ENCODE measurements at regions not wholly inside any gene's neighbourhood (a gene's known extent, or its start where the extent isn't known, plus 50 kb on each side); places are given as distances from the start of the nearest gene placed in this dataset.
"Not testable (repeated sequence)": the region's sequence is repeated elsewhere in the genome, so short reads cannot be mapped to it uniquely, and the experiment has no call there.

- no peak overlapping the region for H3K4me3 ChIP-seq (ENCODE audit: low read depth, low read length)
- no peaks in the 10 kb centered on the region for H3K36me3 ChIP-seq (ENCODE audit: control insufficient read depth, insufficient read depth, low read length)
- TF ChIP-seq CTCF (IDR thresholded peaks at IDR 0.05), result no peak
- no peaks in the 10 kb centered on the region for H3K79me2 ChIP-seq
- H3K27ac ChIP-seq, result no peak overlapping the region
- no peak overlapping the region for H3K9ac ChIP-seq
- H3K9me3 ChIP-seq (ENCODE audit: control insufficient read depth, low read length), result no peaks in the 10 kb centered on the region
- H2AFZ ChIP-seq, result no peak overlapping the region
- no peak overlapping the region for H3K4me2 ChIP-seq (ENCODE audit: low read length)
- H3K4me1 ChIP-seq, result peaks cover 9% of the 10 kb centered on the region
- no peaks in the 10 kb centered on the region for H3K27me3 ChIP-seq (ENCODE audit: control insufficient read depth, insufficient read depth, low read length)
Measured at GRCh38 chr2:128597121-128597762, 278.6 kb upstream of the HS6ST1 start.

- H3K27me3 ChIP-seq (ENCODE audit: control insufficient read depth, insufficient read depth, low read length); H3K9ac ChIP-seq; H3K27ac ChIP-seq; H2AFZ ChIP-seq; H3K4me3 ChIP-seq (ENCODE audit: low read depth, low read length); H3K9me3 ChIP-seq (ENCODE audit: control insufficient read depth, low read length); H3K79me2 ChIP-seq; H3K4me2 ChIP-seq (ENCODE audit: low read length); H3K36me3 ChIP-seq (ENCODE audit: control insufficient read depth, insufficient read depth, low read length); H3K4me1 ChIP-seq: not testable (repeated sequence)
Measured at GRCh38 chr2:128598260-128598659, 279.6 kb upstream of the HS6ST1 start.

- H3K79me2 ChIP-seq, result no peaks in the 10 kb centered on the region
- no peak overlapping the region for H2AFZ ChIP-seq
- H3K9me3 ChIP-seq (ENCODE audit: control insufficient read depth, low read length), result no peaks in the 10 kb centered on the region
- H3K9ac ChIP-seq, result no peak overlapping the region
- no peaks in the 10 kb centered on the region for H3K27me3 ChIP-seq (ENCODE audit: control insufficient read depth, insufficient read depth, low read length)
- no peaks in the 10 kb centered on the region for H3K36me3 ChIP-seq (ENCODE audit: control insufficient read depth, insufficient read depth, low read length)
- TF ChIP-seq CTCF (IDR thresholded peaks at IDR 0.05), result no peak
- no peak overlapping the region for H3K27ac ChIP-seq
- H3K4me2 ChIP-seq (ENCODE audit: low read length), result no peak overlapping the region
- H3K4me1 ChIP-seq, result peaks cover 5% of the 10 kb centered on the region
- H3K4me3 ChIP-seq (ENCODE audit: low read depth, low read length), result no peak overlapping the region
Measured at GRCh38 chr2:128598862-128599441, 280.3 kb upstream of the HS6ST1 start.

DNA sequence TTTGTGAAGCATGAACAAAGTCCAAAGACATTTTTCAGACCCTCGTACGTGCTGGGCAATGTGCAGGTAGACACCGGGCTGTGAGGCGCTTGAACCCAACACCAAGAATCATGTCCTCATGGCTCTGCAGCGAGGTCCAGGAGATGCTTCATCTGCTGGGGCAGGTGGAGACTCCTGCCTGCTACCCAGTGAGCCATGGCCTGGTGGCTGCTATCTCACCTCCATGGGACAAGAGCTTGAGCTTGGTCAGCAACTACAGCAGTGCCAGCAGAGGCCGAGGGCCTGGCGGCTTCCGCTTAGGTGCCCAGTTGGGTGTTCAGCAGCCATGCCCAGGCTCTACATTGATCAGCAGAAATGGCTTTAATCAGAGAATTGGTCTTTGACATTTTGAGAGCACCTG is 281.0 kb upstream of the HS6ST1 start:
- no peaks in the 10 kb centered on the region for H3K4me1 ChIP-seq
- no peak for TF ChIP-seq CTCF (IDR thresholded peaks at IDR 0.05)
- no peaks in the 10 kb centered on the region for H3K36me3 ChIP-seq (ENCODE audit: control insufficient read depth, insufficient read depth, low read length)
- H3K4me3 ChIP-seq (ENCODE audit: low read depth, low read length), result no peak overlapping the region
- no peak overlapping the region for H2AFZ ChIP-seq
- H3K4me2 ChIP-seq (ENCODE audit: low read length), result no peak overlapping the region
- H3K27me3 ChIP-seq (ENCODE audit: control insufficient read depth, insufficient read depth, low read length), result no peaks in the 10 kb centered on the region
- no peaks in the 10 kb centered on the region for H3K9me3 ChIP-seq (ENCODE audit: control insufficient read depth, low read length)
- no peaks in the 10 kb centered on the region for H3K79me2 ChIP-seq
- H3K9ac ChIP-seq, result no peak overlapping the region
- H3K27ac ChIP-seq, result no peak overlapping the region

DNA sequence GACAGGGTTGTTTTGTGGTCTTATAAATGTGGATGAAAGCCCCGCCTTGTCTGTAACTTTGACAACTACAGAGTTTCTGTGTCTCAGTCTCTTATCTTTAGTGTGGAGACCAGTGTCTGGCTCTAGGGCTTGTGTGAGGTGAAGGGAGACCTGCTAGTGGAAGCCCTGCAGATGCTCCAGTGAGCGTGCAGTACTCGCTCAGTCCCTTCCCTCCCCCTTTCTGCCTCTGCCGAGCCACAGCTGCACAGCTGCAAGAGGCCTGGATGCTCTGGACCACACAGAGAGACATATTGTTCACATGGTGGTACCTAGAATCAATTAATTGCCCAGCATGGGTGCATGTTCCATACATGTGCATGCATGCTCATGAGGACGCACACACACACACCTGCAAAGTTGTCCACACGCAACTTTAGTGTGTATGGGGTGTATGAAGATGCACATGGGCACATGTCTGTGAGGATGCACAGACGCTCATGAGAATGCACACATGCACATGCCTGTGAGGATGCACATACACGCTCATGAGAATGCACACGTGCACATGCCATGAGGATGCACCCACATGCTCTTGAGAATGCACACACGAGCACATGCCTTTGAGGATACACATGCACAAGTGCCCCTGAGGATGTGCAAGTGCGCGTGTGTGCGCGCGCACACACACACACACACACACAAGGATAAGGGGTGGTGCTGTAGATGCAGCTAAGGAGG is 282.1 kb upstream of the HS6ST1 start:
- H3K9me3 ChIP-seq (ENCODE audit: control insufficient read depth, low read length), result no peaks in the 10 kb centered on the region
- no peak overlapping the region for H3K9ac ChIP-seq
- H3K36me3 ChIP-seq (ENCODE audit: control insufficient read depth, insufficient read depth, low read length), result no peaks in the 10 kb centered on the region
- no peak overlapping the region for H3K27ac ChIP-seq
- H2AFZ ChIP-seq, result no peak overlapping the region
- no peaks in the 10 kb centered on the region for H3K79me2 ChIP-seq
- H3K4me2 ChIP-seq (ENCODE audit: low read length), result no peak overlapping the region
- no peak for TF ChIP-seq CTCF (IDR thresholded peaks at IDR 0.05)
- no peaks in the 10 kb centered on the region for H3K4me1 ChIP-seq
- H3K4me3 ChIP-seq (ENCODE audit: low read depth, low read length), result no peak overlapping the region
- H3K27me3 ChIP-seq (ENCODE audit: control insufficient read depth, insufficient read depth, low read length), result no peaks in the 10 kb centered on the region

Data from parathyroid adenoma (tissue), 2 donors.